ENCODE measurements at regions not wholly inside any gene's neighbourhood (a gene's known extent, or its start where the extent isn't known, plus 50 kb on each side); places are given as distances from the start of the nearest gene placed in this dataset.

DNA sequence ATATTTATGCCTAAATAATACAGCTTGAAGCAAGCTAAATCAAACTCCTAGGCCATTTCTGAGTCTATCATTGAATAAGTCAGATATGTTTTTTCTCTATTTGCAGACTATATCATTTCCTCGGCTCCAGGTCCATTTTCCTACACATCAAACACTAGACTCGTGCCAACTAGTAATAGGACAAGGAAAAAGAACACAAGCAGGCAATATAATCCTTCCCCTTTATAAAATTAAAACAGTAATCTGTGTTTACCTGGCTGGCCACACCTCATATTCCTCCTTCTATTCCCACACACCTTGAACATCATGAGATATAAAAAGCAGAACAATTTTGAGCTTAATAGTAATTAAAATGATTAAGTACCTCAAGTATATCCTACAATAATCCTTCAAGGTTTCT, 325.7 kb downstream of the TFEC start:
- DNase-seq, result no peak

DNA sequence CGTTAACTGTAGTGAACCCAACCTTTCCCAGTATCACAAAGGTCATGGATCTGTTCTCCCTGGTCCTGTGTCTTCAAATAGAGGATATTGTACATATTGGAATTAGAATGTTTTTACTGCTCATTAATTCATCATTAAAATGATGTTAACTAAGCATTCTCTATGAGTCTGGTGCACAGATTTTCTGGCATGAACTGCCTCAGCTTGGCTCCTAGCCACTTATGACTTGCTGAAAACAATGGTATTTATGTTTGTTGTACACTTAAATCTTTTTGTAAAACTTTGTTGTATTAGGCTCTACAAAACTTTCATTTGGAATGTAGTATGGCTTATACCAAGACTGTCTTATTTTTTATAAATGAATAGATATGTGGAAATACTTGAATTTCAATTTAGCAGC, 329.4 kb downstream of the TFEC start:
- no peak for DNase-seq

DNA sequence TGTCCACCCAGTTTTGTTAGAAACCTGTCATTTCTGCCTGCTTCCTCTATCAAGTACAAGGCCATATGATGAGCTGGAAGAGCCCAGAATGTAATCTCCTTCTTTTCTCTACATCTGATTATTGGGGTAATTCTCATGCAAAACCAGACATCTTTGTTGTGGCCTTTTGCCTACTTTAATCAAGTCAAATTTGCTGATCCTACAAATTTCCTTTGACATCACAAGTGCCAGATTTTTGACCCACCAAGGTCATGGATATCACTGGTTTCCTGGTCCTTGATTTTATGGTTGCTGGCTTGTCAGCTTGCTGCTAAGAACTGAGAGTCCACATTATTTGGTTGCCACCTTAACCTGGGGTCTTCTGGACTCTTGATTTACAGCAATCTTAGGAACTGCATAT, 336.1 kb downstream of the TFEC start:
- DNase-seq, result no peak

DNA sequence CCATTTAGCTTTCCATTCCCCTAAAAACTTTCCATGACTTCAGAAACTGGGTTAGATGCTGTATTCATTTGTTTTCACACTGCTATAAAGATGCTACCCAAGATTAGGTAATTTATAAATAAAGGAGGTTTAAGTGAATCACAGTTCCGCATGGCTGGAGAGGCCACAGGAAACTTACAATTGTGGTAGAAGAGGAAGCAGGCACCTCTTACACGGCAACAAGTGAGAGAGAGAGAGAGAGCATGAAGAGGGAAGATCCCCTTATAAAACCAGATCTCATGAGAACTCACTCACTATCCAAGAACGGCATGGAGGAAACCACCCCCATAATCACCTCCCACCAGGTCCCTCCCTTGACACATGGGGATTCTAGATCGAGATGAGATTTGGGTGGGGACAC, 336.8 kb downstream of the TFEC start:
- no peak for DNase-seq

DNA sequence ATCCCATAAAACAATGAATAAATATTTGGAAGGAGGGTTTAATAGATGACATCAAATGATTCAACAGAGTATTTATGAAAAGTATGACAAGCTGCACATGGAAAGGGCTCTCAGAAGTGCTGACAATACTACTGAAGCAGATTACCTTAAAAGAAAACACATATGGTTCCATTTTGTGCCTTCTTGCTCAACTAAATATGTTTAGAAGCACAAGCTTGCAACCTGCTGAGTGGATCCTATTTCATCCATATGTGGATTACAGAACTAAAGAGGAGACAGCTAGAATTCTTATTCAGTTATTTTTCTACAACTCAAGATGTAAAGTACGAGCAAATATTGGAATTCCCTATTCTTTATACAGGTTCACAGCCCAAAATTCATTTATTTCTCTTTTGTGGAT, 340.6 kb downstream of the TFEC start:
- no peak for DNase-seq

DNA sequence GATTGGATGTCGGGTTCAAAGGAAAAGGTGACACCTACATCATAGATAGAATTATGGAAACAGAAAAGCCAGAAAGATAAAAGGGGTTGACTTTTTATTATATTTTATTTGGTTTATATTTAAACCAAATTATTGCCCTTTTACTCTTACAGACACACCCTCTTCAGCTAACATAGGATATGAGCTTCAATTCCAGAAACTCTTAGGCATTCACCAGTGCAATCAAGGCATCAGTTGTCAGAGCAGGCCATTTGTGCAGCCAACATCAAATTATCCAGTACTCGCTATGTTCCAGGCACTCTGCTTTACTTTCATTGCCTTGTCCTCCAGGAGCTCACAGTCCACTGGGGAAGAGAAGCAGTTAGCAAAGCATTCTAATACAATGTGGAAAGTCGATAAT, 347.5 kb downstream of the TFEC start:
- no peak for DNase-seq

DNA sequence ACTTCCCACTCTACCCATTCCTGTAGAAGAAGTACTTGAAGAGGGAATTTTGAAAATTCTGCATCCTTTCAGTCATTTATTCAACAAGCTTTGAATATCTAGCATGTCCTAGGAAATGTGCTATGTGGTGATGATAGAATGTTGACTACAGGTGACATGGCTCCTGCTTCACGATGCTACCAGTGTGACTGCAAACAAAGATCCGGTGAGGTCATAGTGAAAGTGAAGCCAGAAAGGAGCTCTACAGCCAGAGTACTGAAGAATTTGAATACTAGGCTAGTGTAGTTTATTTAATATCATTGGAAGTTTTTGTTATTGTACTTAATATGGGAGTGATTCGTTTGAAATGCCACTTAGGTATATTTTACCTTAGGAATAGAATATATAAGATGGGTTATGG, 348.1 kb downstream of the TFEC start:
- DNase-seq, result no peak

DNA sequence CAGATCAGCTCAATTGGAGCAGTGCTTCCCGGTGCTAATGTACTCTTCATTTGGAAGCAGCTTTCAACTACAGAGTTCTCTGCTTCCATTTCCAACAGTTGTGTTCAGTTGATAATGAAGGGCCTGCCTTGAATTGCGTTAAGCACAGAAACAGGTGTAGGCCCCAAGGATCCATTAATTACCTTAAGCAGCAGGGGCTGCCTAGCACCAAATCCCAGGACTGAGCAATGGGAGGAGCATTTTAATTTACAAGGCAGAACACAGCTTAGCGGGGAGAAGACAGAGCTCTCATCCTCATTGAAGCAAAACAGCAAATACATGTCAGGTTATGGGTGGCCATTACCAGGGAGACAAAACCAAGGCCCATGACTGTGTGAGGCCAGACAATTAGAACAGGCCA, 349.6 kb downstream of the TFEC start:
- no peak for DNase-seq

DNA sequence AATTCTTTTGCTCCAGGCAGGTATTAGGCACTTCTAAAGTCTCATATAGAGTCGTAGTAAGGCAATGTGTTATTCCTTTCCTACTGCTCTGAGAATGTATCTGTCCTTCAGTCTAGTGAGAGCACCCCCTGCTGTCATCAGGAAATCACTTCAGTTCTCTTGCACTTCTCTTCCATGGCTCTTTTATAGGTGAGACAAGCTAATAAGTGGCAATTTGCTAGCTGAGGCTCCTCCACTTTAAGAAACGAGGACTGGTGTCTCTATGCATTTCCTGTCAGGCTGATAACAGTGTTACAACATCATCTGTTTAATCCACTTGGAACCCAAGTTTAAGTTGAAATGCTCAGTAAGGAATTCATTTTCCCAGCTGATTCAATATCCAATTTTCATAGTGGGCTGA, 350.6 kb downstream of the TFEC start:
- DNase-seq, result no peak

DNA sequence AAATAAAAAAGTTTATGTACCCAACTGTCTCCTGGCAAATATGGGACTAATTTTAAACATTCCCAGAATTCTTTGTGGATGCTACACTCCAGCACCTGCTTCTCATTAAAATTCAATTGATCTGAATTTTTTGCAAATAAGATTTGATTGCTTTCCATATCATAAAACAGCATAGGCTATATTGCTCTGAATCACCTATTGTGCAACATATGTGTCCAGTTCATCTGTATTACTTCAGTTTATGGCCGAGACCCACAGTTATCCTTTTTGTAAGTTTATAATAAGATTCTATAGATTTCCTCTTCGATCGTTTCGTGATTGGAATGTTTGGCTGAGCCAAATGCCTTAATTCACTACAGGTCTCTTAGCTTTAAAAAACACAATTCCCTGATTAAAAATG, 351.1 kb downstream of the TFEC start:
- DNase-seq, result no peak

DNA sequence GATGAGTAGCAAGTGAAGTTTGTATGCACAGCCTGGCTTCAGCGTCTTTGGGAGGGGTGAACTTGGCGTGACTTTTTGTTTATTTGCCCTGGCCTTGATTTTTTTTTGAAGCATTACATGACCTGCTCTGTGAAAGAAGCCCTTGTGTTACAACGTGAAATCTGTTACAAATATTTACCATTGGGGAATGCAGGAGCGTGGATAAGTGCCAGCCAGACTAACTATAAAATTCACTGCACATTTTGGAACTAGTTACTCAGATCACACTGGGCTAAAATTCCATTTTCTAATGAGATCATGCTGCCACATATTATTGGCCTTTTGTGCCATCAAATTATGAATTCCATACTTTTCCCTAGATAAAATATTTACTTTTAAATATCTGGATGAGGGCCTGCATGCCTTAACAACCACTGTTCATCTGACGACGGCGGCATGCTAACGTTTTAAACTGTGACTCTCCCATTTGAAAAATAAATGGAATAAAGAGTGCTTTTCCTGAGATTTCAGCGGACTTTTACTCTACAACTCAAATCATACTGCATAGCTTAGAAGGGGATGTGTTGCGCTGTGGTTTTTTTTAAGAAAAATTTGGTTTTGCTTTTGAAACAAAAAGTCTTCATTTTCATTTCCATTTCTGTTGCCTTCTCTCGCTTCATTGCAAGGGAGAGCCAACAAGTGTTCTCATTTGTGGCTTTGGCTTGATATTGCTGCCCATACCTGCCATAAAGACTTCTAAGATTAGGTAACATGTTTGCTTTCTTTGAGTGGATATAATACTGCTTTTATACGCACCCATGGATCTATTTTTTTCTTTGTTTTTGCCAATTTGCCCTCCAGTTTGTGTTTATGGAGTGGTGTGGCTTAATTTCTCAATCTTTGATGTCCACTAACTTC, 352.2 kb downstream of the TFEC start:
- DNase-seq, result no peak

DNA sequence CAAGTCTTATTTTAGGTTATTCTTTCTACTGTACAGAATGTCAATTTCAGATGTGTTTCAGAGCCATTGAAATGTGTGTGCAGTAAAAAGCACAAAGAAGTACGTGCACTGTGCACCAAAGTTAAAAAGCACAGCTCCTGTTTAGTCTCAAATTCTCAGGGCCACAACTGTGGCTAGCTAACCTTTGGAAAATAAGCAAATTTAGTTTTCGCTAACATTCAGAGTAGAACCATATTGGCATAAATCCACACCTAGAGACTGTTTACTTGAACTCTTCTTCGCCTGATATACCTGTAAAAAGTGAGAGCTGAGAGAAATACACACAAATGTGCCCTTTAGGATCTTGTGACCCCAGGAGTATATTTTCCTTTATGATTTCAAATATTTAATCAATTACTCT, 353.9 kb downstream of the TFEC start:
- no peak for DNase-seq

DNA sequence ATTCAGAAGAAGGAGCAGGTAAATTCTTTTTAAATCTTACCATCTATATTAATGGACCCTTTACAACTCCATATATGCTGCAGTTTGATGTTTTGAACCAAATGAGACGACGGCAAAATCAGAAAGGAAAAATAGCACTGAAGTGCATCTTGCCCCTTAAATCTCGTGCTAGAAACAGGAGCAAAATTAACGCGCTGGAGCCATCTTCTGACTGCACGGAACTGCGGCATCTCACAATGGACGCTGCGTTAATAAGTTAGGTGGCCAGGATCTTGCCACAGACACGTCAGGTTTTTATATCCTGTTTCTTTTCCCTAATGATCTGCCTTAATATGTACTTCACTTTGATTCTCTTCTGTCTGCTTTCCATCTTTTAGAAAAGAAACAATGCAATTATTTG, 354.5 kb downstream of the TFEC start:
- no peak for DNase-seq

DNA sequence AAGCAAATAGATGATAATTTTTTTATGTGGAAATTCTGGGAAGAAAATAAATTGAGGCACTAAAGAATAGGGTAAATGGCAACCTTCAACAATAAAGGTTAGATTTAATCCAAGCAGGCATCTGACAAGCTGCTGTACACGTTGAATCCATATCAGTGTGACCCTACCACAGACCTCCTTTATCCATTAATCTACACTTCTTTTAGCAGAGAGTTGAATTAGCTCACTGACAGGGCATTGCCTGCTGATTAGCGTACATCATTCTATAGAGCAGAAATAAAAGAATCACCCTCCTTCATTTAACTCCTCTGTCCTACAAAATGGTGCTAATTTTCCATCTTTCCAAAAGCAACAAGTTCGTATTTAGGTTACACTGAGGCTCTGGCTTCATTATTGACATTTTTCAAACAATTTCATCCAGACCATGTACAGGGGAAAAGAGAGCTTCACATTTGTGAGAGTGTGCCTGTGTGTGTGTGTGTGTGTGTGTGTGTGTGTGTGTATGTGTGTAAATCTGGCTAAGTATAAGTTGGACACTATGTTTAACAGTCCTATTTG, 356.0 kb downstream of the TFEC start:
- no peak for DNase-seq

DNA sequence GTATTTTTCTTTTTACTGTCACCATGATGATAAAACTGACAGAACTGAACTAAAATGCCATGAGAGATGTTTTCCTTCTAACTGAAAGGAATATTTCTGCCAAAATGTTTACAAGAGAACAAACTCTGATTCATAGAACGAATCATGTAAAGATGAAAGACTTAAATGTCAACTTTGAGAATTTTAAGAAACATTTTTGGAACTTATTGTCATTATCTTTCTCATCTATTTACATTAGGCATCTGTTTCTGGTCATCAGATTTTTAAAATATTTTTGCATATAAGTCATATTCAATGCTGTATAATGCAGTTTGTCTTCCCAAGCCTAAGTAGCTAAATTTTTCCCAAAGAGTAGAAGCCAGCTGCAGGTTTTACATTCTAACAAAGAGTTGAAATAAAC, 358.5 kb downstream of the TFEC start:
- no peak for DNase-seq

DNA sequence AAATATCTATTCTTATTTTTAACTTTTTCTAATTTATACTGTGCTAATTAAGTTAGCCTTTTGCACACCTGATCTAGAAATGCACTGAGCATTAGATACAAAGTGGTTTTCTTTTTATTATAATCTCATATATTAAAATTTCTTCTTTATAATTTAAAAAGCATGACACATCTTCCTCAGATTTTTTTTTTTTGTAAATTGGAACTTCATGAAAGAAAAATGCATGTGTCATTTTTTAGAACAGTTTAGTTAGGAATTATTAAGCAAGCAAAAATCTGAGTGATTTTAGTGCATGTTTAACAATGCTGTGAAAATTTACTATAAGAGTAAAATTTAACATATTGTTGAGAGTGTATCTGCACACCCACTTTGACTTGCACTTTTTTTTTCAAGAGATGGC, 367.9 kb downstream of the TFEC start:
- no peak for DNase-seq

DNA sequence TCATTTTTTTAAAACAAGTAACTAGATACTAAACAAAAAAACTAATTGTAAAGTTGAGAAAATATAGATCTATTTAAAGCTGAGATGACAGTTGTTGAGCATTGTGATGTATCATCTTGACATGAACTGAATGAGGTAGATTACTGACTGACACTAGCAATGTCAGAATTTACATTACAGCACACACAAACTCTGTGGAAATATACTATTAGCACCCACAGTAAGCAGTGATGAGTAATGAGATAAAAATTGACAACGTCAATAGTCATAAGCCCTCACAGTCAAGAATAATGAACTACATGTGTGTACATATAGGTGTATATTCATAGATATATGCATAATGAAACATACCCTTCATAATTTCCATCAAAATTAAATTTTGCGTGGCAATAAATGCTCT, 368.4 kb downstream of the TFEC start:
- DNase-seq, result no peak

DNA sequence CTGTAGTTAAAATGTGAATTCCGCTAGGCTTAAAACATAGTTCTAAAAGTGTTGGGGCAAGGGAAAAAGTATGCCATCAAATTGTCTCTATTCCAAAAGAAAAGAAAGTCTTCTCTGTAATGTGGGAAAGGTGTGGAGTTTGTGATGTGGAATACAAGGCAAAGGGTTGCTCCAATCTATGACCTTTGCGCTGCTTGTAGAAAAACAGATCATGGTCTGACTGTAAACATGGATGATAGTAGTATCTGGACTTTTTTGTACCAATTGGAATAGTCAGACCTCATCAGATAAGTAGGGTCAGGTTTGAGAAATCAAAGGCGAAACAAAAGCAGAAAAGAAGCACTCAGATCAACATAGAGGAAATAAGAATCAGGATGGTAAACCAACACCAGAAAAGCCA, 372.3 kb downstream of the TFEC start:
- DNase-seq, result no peak

DNA sequence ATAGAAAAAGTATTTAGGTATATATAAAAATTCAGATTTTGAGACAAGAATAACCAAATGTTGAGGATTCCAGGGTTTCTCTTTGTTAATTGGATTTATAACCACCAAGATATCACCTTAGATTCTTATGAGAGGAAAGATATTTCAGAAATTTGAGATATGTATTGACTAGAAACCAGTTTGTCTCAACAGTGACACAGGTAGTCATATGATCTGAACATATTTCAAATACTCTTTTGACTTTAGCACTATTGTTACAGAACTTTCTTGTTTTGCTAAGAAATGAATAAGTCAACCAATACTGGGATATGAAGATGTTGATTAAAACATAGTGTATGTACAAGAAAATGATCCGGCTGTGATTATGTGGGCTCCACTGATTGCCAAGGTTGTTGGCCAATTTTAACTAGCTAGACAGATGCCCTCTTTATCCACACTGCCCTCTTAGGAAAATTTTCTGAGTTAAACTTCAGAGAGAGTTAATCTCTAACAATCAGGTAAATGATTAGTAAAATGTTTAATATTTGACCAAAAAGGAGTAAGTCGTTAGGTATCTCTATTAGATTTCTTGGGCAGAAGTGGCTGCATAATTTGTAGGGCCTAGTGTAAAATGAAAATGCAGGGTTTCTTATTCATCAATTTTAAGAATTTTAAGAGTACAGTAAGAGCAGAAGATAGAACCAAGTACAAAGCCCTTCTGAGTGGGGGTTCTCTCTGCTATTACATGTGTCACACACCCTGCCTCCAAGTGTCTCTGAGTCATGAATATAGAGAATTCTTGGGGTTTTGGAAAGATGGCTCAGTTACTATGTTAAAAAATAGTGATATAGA, 376.0 kb downstream of the TFEC start:
- DNase-seq, result no peak

DNA sequence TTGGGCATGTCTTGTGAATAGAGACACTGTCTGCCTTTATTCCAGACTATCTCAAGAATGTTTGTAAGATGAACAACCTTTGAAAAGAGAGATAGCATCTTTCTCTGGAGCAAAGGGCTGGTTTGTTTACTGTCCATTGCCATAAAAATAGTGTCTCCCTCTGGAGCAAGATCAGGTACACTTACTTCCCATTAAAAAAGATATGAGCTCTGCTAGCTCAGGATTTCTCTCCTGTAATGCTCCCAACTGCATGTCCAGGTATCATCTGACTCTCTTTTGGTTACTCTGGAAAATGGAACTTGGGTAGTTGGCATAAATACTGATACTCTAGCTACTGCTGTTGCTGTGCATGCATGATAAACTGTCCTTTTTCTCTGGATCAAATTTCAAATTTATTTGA, 381.1 kb downstream of the TFEC start:
- no peak for DNase-seq

DNA sequence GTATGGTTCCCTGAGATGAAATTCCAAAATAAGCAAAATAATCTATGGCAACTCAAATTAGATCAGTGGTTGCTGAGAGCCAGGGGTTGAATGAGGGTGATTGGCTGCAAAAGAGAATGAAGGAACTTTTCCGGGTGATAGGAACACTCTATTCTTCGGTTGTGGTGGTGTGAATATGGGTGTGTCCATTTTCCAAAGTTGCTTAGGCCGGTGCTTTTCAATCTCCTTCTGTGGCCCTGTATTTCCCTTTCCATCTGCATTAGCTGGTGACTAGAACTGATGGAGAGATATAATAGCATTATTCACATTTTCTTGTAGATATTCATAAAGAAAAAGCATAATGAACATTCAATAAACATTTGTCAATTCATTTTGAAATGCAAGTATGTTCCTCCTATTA, 382.9 kb downstream of the TFEC start:
- DNase-seq, result no peak

DNA sequence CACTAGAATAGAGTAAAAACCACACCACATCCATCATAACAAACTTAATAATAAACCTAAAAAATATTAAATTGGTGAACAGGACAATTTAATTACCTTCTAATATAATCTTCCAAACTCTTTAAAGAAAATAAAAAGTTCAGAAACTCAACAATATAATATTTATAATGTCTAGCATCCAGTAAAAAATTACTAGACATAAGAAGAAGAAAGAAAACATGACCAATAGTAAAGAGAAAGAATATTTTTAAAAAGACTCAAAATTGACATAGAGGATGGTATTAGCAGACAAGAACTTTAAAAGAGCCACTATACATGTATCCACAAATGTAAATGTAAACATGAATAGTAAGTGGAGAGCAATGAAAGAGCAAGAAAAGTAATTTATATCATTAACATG, 388.4 kb downstream of the TFEC start:
- no peak for DNase-seq

DNA sequence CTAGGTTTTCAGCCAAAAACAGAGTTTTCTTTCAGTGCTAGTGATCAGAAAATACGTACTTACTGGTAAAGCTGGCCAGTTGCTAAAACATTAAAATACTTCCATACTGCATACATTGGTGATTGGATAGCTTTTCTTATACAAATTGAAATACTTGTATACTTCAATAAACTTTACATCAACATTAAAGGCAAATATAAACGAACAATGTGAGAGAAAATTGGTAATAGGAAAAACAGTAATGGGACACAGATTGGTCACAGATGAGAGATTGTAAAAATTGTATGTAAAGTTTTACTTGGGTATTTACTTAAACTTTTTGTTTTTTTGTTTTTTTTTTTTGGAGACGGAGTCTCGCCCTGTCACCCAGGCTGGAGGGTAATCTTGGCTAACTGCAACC, 391.7 kb downstream of the TFEC start:
- DNase-seq, result no peak

DNA sequence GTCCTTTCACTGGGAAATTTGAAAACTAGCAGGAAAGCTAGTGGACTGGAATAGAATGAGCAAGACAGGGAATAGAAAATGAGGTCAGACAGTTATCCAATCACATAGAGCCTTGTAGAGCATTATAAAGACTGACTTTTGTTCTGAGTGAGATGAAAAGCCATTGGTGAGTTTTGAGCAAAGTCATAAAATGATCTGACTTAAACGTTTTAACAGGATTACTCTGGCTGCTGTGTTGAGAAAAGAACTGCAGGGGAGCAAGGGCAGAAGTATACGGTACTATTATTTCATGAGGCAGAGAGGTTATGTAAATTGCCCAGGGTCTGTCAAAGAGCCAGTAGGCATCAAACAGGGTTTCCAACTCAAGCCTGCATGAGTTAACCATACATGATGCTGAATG, 393.4 kb downstream of the TFEC start:
- DNase-seq, result no peak

Measured in activated CD4-positive, alpha-beta T cell treated with anti-CD3 and anti-CD28 coated beads for 48 hours (primary cell).